Large intestine (tissue), 3 donors: ENCODE measurements at regions not wholly inside any gene's neighbourhood (a gene's known extent, or its start where the extent isn't known, plus 50 kb on each side); places are given as distances from the start of the nearest gene placed in this dataset.

Experiments used
- DNase-seq, 2 donors: peaks; one replicate each; pipeline versions ENCODE4 v3.0.0 to v3.0.0-alpha.2; 2013
- H3K27ac ChIP-seq: one replicate; pipeline ENCODE4 v1.5.1; 2013; ENCODE audit warnings: low read length
- H3K27me3 ChIP-seq: 2 replicates; pipeline ENCODE4 v1.6.1; 2013; ENCODE audit warnings: low read length; ENCODE audit not compliant: control insufficient read depth, insufficient read depth
- H3K36me3 ChIP-seq: 2 replicates; pipeline ENCODE4 v1.6.1; 2013; ENCODE audit warnings: low read length; ENCODE audit not compliant: control insufficient read depth, insufficient read depth
- H3K4me1 ChIP-seq: one replicate; pipeline ENCODE4 v1.6.1; 2013; ENCODE audit warnings: low read length; ENCODE audit not compliant: control insufficient read depth, insufficient read depth
- H3K4me3 ChIP-seq: one replicate; pipeline ENCODE4 v1.5.1; 2013; ENCODE audit warnings: low read length
- H3K9me3 ChIP-seq: one replicate; pipeline ENCODE4 v1.6.1; 2013; ENCODE audit warnings: mild to moderate bottlenecking, low read depth, low read length, moderate library complexity; ENCODE audit not compliant: control insufficient read depth
- WGBS: methylation state at CpG from one replicate; pipeline ENCODE4 v1.1.5; 2013; ENCODE audit warnings: low lambda C conversion rate; ENCODE audit not compliant: insufficient coverage; 5-methylcytosine and 5-hydroxymethylcytosine counted together

GRCh38 chr1:80987824-80988223, 812.9 kb upstream of the ADGRL2 start:
- 88% methylated on average over 1 of the region's 1 CpG for WGBS
- no peak overlapping the region for H3K27ac ChIP-seq
- no peaks in the 10 kb centered on the region for H3K9me3 ChIP-seq
- H3K4me1 ChIP-seq: no peaks in the 10 kb centered on the region
- H3K27me3 ChIP-seq: no peaks in the 10 kb centered on the region
- H3K36me3 ChIP-seq: no peaks in the 10 kb centered on the region
- no peak for DNase-seq
- no peak overlapping the region for H3K4me3 ChIP-seq

GRCh38 chr1:80987106-80987505, 813.6 kb upstream of the ADGRL2 start:
- Histone ChIP-seq H3K36me3 (no peaks in the 10 kb centered on the region), H3K4me3 (no peak overlapping the region), H3K4me1 (no peaks in the 10 kb centered on the region), H3K27me3 (no peaks in the 10 kb centered on the region), H3K9me3 (no peaks in the 10 kb centered on the region), H3K27ac (no peak overlapping the region)
- no peak for DNase-seq
- no CpG with 5 or more reads among the region's 2 CpGs for WGBS

GRCh38 chr1:80982831-80983230, 817.9 kb upstream of the ADGRL2 start:
- no peaks in the 10 kb centered on the region for H3K9me3 ChIP-seq
- H3K4me3 ChIP-seq: no peak overlapping the region
- H3K36me3 ChIP-seq: no peaks in the 10 kb centered on the region
- H3K4me1 ChIP-seq: no peaks in the 10 kb centered on the region
- H3K27me3 ChIP-seq: no peaks in the 10 kb centered on the region
- no peak for DNase-seq
- no peak overlapping the region for H3K27ac ChIP-seq
- WGBS: no CpG with 5 or more reads among the region's 3 CpGs

- WGBS: 100% methylated on average over 1 of the region's 3 CpGs
- Histone ChIP-seq H3K4me1 (no peaks in the 10 kb centered on the region), H3K27ac (no peak overlapping the region), H3K36me3 (no peaks in the 10 kb centered on the region), H3K9me3 (no peaks in the 10 kb centered on the region), H3K4me3 (no peak overlapping the region), H3K27me3 (no peaks in the 10 kb centered on the region)
- DNase-seq: no peak
These were observed 827.6 kb upstream of the ADGRL2 start for GRCh38 chr1:80973101-80973500.

- no CpG with 5 or more reads among the region's 1 CpG for WGBS
- no peaks in the 10 kb centered on the region for H3K27me3 ChIP-seq
- no peak for DNase-seq
These were observed 834.5 kb upstream of the ADGRL2 start for GRCh38 chr1:80966266-80966665.

GRCh38 chr1:80962564-80962963, 838.2 kb upstream of the ADGRL2 start:
- Histone ChIP-seq H3K27me3 (no peaks in the 10 kb centered on the region), H3K4me1 (no peaks in the 10 kb centered on the region), H3K4me3 (no peak overlapping the region), H3K36me3 (no peaks in the 10 kb centered on the region), H3K27ac (no peak overlapping the region), H3K9me3 (no peaks in the 10 kb centered on the region)
- DNase-seq: no peak
- WGBS: no CpG with 5 or more reads among the region's 1 CpG

More at GRCh38 chr1:80966266-80966665, 834.5 kb upstream of the ADGRL2 start:
- Histone ChIP-seq H3K27ac (no peak overlapping the region), H3K9me3 (no peaks in the 10 kb centered on the region), H3K4me3 (no peak overlapping the region), H3K4me1 (no peaks in the 10 kb centered on the region), H3K36me3 (no peaks in the 10 kb centered on the region)

GRCh38 chr1:80961464-80962190, 839.1 kb upstream of the ADGRL2 start:
- Histone ChIP-seq H3K27ac (no peak overlapping the region), H3K27me3 (no peaks in the 10 kb centered on the region), H3K4me1 (no peaks in the 10 kb centered on the region), H3K9me3 (no peaks in the 10 kb centered on the region), H3K36me3 (no peaks in the 10 kb centered on the region), H3K4me3 (no peak overlapping the region)
- no CpG with 5 or more reads among the region's 5 CpGs for WGBS
- DNase-seq: no peak

GRCh38 chr1:80933346-80933745, 867.4 kb upstream of the ADGRL2 start:
- no peaks in the 10 kb centered on the region for H3K4me1 ChIP-seq
- H3K9me3 ChIP-seq: peaks cover 2% of the 10 kb centered on the region
- no peak overlapping the region for H3K4me3 ChIP-seq
- no peak for DNase-seq
- H3K27ac ChIP-seq: no peak overlapping the region
- WGBS: no CpG with 5 or more reads among the region's 1 CpG
- no peaks in the 10 kb centered on the region for H3K27me3 ChIP-seq
- no peaks in the 10 kb centered on the region for H3K36me3 ChIP-seq

GRCh38 chr1:80931178-80931577, 869.6 kb upstream of the ADGRL2 start:
- Histone ChIP-seq H3K9me3 (peaks cover 2% of the 10 kb centered on the region), H3K36me3 (no peaks in the 10 kb centered on the region), H3K4me1 (no peaks in the 10 kb centered on the region), H3K4me3 (no peak overlapping the region), H3K27ac (no peak overlapping the region), H3K27me3 (no peaks in the 10 kb centered on the region)
- DNase-seq: no peak

GRCh38 chr1:80929868-80930508, 870.7 kb upstream of the ADGRL2 start:
- no peaks in the 10 kb centered on the region for H3K4me1 ChIP-seq
- DNase-seq: no peak
- peaks cover 2% of the 10 kb centered on the region for H3K9me3 ChIP-seq
- H3K4me3 ChIP-seq: no peak overlapping the region
- H3K27ac ChIP-seq: no peak overlapping the region
- H3K27me3 ChIP-seq: no peaks in the 10 kb centered on the region
- no peaks in the 10 kb centered on the region for H3K36me3 ChIP-seq
- WGBS: no CpG with 5 or more reads among the region's 3 CpGs

- Histone ChIP-seq H3K4me1 (no peaks in the 10 kb centered on the region), H3K27ac (no peak overlapping the region), H3K9me3 (peaks cover 2% of the 10 kb centered on the region), H3K4me3 (no peak overlapping the region), H3K36me3 (no peaks in the 10 kb centered on the region), H3K27me3 (no peaks in the 10 kb centered on the region)
- DNase-seq: no peak
- 100% methylated on average over 2 of the region's 4 CpGs for WGBS
These were observed 874.2 kb upstream of the ADGRL2 start for GRCh38 chr1:80926531-80926930.
